ENCODE measurements at regions not wholly inside any gene's neighbourhood (a gene's known extent, or its start where the extent isn't known, plus 50 kb on each side); places are given as distances from the start of the nearest gene placed in this dataset.

- no peak for DNase-seq (ENCODE audit: low read depth in 3 of 3)
Observed at GRCh38 chrX:129176710-129177109, 346.6 kb downstream of the SMARCA1 start.

GRCh38 chrX:129161108-129161507 is 362.2 kb downstream of the SMARCA1 start:
- DNase-seq (ENCODE audit: low read depth in 3 of 3) = no peak

- DNase-seq (ENCODE audit: low read depth in 3 of 3) = no peak
Observed at GRCh38 chrX:129158505-129158904, 364.8 kb downstream of the SMARCA1 start.

- DNase-seq (ENCODE audit: low read depth in 3 of 3) = no peak
Observed at GRCh38 chrX:129145840-129146272, 377.4 kb downstream of the SMARCA1 start.

GRCh38 chrX:129145385-129145784 is 377.9 kb downstream of the SMARCA1 start:
- DNase-seq (ENCODE audit: low read depth in 3 of 3) = no peak

DNA sequence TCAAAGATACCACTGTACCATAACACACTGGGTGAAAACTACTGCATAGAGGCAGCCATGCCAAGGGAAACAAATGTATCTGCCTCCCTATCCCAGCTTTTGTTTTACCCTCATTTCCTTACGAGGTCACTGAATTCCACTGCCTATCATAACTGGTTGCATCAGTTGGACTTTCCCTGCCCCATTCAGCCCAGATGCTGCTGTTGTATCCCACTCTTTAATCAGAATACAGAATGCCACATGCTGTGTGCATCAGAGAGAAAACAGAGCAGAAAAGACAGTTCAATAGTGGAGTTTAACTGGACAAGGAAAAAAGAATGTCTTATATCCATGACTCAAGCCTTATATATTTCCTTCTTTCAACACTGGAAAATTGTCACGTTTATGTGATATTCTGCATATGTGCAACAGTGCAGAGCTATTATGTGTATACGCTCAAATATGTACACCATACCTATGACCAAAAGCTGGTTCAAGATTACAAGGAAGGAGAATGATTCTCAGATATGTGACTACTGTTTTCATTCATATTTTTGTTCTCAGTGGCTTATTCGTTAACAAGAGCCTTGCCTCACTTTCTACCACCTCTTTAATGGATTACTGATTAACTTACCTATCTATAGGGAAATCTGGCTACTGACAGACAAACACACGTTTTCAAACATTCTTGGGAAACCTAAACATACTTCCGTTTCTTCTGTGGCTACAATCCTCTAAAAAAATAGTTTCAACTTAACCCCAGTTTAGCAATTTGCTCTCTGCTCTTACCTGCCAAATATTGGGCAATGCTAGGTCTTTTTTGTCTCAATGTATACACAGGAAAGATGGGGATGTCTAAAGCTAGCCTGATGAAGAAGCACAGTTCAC is 378.9 kb downstream of the SMARCA1 start:
- DNase-seq (ENCODE audit: low read depth in 3 of 3) = no peak

GRCh38 chrX:129139837-129140598 is 383.3 kb downstream of the SMARCA1 start:
- no peak for DNase-seq (ENCODE audit: low read depth in 3 of 3)

- DNase-seq (ENCODE audit: low read depth in 3 of 3) = no peak
Observed at GRCh38 chrX:129125122-129125914, 398.0 kb downstream of the SMARCA1 start.

- DNase-seq (ENCODE audit: low read depth in 3 of 3) = no peak
Observed at GRCh38 chrX:129123795-129124194, 399.5 kb downstream of the SMARCA1 start.

DNA sequence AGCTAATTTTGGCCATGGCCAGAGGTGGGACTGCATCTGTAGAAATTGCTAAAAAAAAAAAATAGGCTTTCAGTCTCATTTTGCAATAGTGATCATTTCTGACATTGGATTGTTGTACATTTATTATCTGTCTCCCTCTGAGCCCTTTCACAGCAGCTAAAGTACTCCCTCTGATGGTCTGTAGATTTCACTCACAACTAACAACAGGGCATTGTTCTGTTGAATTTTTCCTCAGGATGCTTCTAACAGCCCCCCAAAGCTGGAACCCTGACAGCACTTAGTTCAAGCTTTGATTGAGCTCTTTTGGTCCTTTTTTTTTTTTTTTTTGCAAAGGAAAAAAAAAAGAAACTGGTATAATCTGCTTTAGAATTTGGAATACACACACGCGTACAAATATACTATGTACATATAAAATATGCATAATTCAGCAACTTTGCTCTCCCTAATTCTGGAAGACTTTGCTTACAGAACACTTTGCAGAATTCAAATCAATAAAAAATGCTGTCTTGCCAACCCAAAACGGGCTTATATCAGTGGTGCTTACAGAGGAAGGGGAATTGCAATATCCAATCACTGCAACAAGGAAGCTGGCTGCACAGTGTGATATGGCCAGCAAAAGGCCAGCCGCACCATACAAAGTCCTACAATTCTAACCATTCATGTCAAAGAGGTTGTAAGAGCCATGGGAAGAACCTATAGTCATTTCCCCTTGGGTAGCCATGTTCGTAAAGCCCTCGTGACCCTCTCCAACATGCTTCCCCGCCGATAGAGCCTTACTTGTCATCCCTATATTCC is 406.4 kb downstream of the SMARCA1 start:
- DNase-seq (ENCODE audit: low read depth in 3 of 3) = no peak

DNA sequence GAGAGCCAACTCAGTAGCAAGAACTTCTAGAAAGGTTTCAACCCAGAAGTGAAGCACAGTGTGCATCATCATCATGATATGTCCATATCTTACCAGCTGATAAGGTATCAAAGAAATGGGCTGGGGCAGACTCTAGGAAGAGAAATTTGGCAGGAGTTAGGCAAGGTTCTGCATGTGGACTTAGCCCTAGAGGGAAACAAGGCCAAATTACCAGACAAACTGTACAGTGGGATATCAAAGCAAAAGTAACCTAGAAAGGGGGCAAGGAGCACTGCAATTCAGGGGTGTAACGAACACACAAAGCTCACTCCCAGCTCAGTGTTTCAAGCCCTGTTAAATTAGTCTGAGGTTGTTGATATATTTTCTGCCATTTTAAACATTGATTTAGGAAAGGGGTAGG is 407.4 kb downstream of the SMARCA1 start:
- no peak for DNase-seq (ENCODE audit: low read depth in 3 of 3)

DNA sequence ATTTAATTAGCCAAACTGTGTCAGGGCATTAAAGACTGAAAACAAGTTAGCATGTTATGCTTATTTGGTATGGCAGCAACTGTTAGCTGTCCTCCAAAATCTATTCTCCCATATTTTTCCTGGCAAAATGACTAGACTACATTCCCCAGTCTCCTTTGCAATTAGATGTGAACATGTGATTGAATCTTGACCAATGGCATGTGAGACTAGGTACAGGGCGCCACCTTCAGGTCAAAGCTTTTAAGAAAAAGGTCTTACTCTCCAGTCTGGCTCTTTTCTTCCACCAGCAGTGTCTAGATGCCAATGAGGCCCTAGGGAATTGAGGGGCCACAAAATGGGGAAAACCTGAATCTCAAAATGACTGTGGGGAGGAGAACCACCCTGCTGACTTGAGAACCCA is 408.2 kb downstream of the SMARCA1 start:
- DNase-seq (ENCODE audit: low read depth in 3 of 3) = no peak

DNA sequence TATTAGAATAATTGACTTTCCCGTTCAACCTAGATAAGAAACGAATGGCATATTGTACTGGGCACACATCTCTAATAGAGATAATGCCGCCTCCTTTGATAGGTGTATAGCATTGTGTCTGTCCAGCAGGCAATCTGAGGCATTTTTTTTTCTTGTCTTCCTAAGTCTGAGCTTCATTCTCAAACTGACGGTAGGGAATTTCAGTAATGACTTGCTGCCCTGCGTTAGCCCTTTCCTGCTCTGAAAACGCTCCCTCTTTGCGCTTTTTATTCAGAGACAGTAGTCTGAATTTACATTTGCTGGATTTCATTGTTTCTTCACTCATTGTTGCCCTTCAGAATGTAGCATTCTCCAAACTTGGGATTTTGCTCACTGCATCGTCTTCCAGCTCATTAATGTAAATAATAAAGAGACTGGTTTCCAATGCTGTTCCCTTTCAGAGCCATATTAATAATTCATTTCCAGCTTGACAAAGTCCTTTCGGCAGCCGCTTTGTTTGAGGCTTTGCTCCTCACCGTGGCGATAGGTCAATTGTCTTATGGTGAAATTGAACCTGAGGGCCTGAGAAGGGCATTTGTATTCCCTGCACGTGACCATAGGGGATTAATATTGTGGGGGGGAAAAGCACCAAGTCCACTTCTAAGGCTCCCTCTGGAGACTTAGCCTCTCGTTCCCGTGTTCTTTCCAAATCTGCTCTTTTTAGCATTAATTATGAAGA is 412.1 kb downstream of the SMARCA1 start:
- no peak for DNase-seq (ENCODE audit: low read depth in 3 of 3)

DNA sequence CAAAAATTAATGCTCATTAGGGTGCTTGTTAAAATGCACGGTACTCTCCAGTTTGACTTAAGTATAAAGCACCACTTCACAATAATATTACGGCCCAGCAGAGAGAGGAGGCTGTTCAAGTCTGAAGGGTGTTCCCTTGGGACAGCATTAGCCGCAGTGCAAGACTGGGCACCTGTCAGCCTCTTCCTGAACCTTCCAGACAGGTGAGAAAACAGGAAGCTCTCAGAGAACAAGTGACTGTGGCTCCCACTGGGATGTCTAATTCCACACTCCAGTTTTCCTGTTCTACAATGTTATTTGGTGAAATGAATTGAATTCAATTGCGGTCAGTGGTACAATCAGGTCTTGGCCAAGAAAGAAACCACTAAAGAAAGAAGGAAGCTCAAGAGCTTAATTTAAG is 414.4 kb downstream of the SMARCA1 start:
- DNase-seq (ENCODE audit: low read depth in 3 of 3) = no peak

GRCh38 chrX:129099207-129099606 is 424.1 kb downstream of the SMARCA1 start:
- no peak for DNase-seq (ENCODE audit: low read depth in 3 of 3)

GRCh38 chrX:129097668-129098067 is 425.6 kb downstream of the SMARCA1 start:
- DNase-seq (ENCODE audit: low read depth in 3 of 3) = no peak

GRCh38 chrX:129093706-129094105 is 429.6 kb downstream of the SMARCA1 start:
- no peak for DNase-seq (ENCODE audit: low read depth in 3 of 3)

DNA sequence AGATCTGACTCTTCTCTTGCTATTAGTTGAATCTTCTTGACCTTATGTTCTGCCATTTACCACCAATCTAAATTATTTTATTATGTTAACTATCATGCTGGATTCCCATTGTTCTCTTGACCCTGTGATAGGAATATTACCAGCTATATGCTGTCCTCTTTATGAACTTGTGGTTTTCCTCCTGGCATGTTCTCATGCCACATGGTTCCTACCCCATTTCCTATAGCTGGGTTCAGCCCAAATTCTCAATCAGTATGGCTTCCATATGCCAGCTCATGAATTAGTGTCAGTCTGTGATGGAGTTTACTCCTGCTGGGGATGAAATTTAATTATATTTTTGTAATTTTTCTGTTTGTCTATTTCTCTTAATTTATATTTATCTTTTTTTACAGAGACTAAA is 430.5 kb downstream of the SMARCA1 start:
- DNase-seq (ENCODE audit: low read depth in 3 of 3) = no peak

DNA sequence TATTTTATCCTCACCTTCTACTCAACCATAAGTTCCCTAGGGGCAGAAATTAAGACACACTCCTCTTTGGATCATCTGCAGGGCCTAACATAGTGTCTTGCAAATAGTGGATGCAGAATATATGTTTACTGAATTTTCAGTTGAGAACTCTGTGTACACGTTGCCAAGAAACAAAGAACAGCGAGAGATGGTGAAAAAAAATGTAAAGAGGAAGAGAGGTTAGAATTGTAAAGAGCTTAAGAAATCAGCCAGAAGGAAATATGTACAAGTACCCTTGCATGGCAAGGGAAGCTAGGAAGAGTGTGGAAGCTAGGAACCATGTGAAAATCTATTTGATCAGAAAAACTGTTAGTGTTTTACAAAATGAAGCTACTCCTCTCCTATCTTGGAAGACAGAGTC is 431.0 kb downstream of the SMARCA1 start:
- DNase-seq (ENCODE audit: low read depth in 3 of 3) = no peak

- no peak for DNase-seq (ENCODE audit: low read depth in 3 of 3)
Observed at GRCh38 chrX:129091097-129091496, 432.2 kb downstream of the SMARCA1 start.

DNA sequence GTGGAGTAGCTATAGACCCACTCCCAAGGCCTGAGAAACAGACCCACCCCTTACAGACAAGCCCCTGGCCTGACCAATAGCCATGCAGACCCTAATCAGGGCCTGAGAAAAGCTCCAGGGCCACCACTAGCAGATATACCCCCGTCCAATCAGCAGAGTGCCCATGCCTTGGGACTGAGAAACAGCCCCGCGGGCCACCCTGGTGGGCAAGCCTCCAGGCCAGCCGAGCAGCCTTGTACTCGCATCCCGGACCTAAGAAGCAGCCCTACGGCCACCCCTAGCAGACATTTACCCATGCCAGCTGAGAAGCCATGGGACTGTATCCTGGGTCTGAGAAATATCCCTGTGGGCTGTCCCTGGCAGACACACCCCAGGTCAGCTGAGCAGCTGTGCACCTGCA is 436.5 kb downstream of the SMARCA1 start:
- DNase-seq (ENCODE audit: low read depth in 3 of 3) = no peak

Data from stimulated activated CD4-positive, alpha-beta T cell treated with anti-CD3 and anti-CD28 coated beads, TNF-alpha, amount 100 ng/mL, for 4 hours (primary cell).